ENCODE measurements at regions not wholly inside any gene's neighbourhood (a gene's known extent, or its start where the extent isn't known, plus 50 kb on each side); places are given as distances from the start of the nearest gene placed in this dataset.

- DNase-seq (ENCODE audit: low read depth in 1 of 2, low spot score in 1 of 2): no peak
Observed at GRCh38 chr2:125837611-125838010, 818.3 kb upstream of the GYPC start.

DNA sequence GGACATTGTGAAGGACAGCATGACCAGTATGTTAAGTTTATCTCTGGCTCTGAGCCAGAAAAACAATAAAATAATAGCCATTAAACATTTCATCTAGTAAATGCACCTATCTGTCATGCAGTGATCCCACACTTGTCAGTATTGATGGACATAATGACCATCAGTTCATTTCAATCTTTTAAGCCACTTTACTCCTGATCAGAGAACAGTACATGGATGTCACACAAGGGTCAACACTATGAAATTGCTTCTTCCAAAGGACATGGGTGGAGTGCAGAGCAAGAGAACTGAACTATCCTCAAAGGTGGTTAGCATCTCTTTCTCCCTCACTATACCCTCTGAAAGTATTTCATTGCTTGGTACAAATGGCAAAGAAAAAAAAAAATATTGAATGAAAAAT lies 816.0 kb upstream of the GYPC start:
- no peak for DNase-seq (ENCODE audit: low read depth in 1 of 2, low spot score in 1 of 2)

GRCh38 chr2:125842041-125842440 lies 813.9 kb upstream of the GYPC start:
- no peak for DNase-seq (ENCODE audit: low read depth in 1 of 2, low spot score in 1 of 2)

DNA sequence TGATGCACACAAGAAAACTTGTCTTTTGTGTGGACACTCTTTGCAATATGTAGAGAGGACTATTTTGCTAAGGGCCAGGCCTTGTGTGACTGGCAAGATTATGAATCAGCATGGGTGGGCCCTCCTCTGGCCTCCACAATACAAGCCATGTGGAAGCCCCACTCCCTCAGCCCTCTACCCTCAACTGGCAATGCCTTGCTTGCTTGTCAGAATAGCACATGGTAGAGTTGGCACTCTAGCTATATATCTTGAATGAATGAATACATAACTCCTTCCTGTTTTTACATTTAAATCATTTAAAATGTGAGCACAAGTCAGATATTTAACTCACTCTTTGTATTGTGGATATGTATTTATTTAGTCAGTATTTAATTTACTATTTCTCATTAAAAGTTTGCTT lies 805.4 kb upstream of the GYPC start:
- no peak for DNase-seq (ENCODE audit: low read depth in 1 of 2, low spot score in 1 of 2)

GRCh38 chr2:125852364-125852763 lies 803.6 kb upstream of the GYPC start:
- DNase-seq (ENCODE audit: low read depth in 1 of 2, low spot score in 1 of 2): no peak

DNA sequence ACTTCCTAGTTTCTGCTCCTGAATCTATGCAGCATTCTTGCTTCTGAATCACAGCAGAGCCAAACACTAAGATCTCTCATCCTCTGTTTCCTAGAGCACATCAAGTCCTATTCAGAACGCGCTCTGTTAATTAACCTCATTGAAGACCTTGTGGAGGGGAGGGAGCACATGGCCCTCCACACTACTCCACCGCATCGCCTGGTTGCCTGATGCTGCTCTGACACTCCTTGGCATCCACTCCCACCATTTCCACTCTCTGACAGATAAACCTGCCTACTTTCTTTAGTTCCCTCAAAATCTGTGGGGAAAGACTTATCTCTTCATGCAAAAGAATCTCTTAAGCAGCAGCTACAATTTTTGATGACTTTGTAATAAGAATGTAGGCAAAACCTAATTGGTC lies 802.3 kb upstream of the GYPC start:
- DNase-seq (ENCODE audit: low read depth in 1 of 2, low spot score in 1 of 2): no peak

GRCh38 chr2:125855204-125855603 lies 800.8 kb upstream of the GYPC start:
- no peak for DNase-seq (ENCODE audit: low read depth in 1 of 2, low spot score in 1 of 2)

DNA sequence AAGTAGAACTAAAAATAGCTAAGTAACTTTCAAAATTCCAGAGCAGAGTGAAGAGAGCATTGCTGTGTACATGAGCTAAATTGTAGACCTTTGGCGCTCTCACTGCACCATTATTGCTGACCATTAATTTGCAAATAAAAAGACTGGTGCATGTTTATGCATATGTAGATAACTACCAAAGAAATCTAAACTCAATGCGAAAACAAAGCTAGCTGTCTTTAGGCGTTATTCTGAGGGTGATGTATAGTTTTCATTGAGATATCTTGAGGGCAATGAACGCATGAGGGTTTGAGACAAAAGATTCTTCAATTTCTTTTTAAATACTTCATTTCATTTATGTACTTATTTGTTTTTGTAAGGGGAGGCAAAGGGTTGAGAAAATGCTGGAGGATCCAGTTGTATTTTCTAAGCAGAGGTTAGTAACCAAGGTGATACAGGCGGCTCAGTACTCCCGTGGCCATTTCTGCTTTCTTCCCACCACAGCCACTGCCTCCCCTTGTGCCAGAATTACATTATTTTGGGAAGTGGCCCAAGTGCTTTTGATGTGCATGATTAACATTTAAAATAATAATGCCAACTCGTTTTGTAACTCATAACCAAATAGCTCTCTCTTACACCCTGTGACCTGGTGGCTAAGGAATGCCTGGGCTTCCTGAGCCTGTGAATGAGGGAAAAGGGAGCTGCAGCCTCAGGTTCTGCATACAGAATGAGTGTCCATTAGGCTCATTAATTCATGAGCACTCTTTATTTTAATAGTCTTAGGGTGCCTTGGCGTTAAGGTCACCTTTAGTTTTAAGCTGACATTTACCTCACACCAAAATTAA lies 797.8 kb upstream of the GYPC start:
- no peak for DNase-seq (ENCODE audit: low read depth in 1 of 2, low spot score in 1 of 2)

- no peak for DNase-seq (ENCODE audit: low read depth in 1 of 2, low spot score in 1 of 2)
Observed at GRCh38 chr2:125861461-125861860, 794.5 kb upstream of the GYPC start.

- DNase-seq (ENCODE audit: low read depth in 1 of 2, low spot score in 1 of 2): no peak
Observed at GRCh38 chr2:125867908-125868307, 788.0 kb upstream of the GYPC start.

GRCh38 chr2:125870264-125870663 lies 785.7 kb upstream of the GYPC start:
- no peak for DNase-seq (ENCODE audit: low read depth in 1 of 2, low spot score in 1 of 2)

- no peak for DNase-seq (ENCODE audit: low read depth in 1 of 2, low spot score in 1 of 2)
Observed at GRCh38 chr2:125870746-125871145, 785.2 kb upstream of the GYPC start.

GRCh38 chr2:125874564-125874963 lies 781.4 kb upstream of the GYPC start:
- no peak for DNase-seq (ENCODE audit: low read depth in 1 of 2, low spot score in 1 of 2)

- no peak for DNase-seq (ENCODE audit: low read depth in 1 of 2, low spot score in 1 of 2)
Observed at GRCh38 chr2:125885340-125885739, 770.6 kb upstream of the GYPC start.

GRCh38 chr2:125886153-125886552 lies 769.8 kb upstream of the GYPC start:
- no peak for DNase-seq (ENCODE audit: low read depth in 1 of 2, low spot score in 1 of 2)

DNA sequence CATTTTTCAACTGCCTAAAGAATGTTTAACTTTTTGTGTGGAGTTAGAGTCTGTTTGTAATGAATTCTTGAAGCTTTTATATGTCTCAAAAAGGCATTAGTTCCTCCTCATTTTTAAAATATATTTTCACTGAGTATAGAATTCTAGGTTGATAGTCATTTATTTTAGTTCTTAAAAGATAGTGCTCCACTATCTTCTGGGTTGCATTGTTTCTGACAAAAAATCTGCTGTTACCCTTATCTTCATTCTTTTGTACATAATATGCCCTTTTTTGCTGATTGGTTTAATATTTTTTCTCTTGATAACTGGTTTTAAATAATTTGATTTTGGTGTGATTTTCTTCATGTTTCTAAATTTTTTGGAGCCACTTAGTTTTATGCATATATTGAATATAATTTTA lies 754.7 kb upstream of the GYPC start:
- no peak for DNase-seq (ENCODE audit: low read depth in 1 of 2, low spot score in 1 of 2)

DNA sequence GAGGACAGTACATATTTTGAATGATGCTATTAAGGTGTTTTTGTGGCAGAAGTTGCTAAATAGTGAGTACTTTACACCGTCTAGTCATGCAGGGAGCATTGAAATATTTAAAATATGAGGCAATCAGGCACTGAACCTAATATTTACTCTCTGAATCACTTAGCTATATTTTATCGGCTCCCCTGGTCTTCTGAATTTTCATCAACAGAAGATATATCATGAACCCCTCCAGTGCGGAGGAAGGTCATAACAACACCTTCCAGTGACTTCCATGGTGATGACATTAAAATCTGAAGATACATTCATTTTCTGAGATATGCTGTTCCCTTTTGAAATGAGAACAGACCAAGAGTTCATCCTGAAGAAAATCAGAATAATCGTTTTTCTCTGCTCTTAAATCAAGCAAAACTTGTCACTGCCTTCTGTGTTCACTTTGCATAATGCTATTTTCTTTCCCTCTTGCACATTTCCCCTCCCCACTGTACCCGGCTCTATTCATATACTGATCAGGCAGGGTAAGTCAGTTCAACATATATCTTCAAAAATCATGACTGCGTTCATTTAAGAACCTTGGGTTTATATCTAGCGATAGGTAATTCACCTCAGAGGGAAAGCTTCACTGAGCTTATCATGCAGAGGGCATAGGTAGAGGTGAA lies 729.9 kb upstream of the GYPC start:
- no peak for DNase-seq (ENCODE audit: low read depth in 1 of 2, low spot score in 1 of 2)

GRCh38 chr2:125935559-125935958 lies 720.4 kb upstream of the GYPC start:
- no peak for DNase-seq (ENCODE audit: low read depth in 1 of 2, low spot score in 1 of 2)

DNA sequence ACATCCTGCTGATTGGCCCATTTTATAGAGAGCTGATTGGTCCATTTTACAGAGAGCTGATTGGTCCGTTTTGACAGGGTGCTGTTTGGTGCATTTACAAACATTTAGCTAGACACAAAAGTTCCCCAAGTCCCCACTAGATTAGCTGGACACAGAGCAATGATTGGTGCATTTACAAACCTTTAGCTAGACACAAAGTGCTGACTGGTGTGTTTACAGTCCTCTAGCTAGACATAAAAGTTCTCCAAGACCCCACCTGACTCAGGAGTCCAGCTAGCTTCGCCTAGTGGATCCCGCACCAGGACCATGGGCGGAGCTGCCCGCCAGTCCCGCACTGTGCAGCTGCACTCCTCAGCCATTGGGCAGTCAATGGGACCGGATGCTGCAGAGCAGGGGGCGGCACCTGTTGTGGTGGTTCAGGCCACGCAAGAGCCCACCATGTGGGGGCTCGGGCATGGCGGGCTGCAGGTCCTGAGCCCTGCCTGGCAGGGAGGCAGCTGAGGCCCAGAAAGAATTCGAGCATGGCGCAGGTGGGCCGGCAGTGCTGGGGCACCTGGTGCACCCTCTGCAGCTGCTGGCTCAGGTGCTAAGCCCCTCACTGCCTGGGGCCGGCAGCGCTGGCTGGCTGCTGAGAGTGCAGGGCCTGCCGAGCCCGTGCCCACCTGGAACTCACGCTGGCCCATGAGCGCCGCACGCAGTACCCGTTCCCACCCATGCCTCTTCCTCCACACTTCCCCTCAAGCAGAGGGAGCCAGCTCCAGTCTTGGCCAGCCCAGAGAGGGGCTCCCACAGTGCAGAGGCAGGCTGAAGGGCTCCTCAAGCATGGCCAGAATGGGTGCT lies 713.2 kb upstream of the GYPC start:
- DNase-seq (ENCODE audit: low read depth in 1 of 2, low spot score in 1 of 2): no peak

DNA sequence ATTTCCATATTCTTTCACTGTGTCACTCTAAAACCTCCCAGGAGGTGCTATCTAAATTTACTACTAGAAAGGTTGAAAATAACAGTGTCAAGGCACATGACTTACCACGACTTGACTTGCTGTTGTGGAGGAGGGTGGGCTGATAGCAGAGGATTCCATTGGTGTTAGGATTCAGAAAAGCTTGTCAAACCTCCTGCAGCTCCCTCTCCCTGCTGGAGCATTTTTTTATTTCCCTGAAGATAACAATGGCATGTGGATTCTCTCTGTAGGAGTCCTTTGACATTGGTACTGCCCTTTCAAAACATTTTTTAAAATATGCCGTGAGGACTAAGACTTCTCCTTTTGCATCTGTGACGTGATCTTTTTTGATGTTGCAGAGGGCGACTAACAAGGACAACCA lies 696.9 kb upstream of the GYPC start:
- DNase-seq (ENCODE audit: low read depth in 1 of 2, low spot score in 1 of 2): no peak

DNA sequence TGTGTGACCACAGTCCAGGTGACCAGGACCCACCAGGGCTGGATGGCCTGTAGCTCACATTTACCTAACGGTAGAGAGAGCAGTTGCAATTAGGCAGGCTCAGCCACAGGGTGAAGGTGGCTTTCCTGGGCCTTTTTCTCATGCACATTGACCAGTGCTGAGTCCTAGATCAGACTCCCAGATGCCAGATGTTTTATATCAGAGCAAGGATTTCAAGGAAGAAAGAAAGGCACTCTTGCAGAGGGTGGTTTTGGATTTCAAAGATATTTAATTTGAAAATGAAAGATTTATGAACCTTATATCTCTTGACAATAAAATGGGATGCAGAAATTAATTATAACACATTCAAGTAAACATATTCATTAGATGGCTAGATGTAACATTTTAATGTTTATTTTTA lies 694.2 kb upstream of the GYPC start:
- DNase-seq (ENCODE audit: low read depth in 1 of 2, low spot score in 1 of 2): no peak

- no peak for DNase-seq (ENCODE audit: low read depth in 1 of 2, low spot score in 1 of 2)
Observed at GRCh38 chr2:125979886-125980285, 676.1 kb upstream of the GYPC start.
